ENCODE measurements at regions not wholly inside any gene's neighbourhood (a gene's known extent, or its start where the extent isn't known, plus 50 kb on each side); places are given as distances from the start of the nearest gene placed in this dataset.

DNA sequence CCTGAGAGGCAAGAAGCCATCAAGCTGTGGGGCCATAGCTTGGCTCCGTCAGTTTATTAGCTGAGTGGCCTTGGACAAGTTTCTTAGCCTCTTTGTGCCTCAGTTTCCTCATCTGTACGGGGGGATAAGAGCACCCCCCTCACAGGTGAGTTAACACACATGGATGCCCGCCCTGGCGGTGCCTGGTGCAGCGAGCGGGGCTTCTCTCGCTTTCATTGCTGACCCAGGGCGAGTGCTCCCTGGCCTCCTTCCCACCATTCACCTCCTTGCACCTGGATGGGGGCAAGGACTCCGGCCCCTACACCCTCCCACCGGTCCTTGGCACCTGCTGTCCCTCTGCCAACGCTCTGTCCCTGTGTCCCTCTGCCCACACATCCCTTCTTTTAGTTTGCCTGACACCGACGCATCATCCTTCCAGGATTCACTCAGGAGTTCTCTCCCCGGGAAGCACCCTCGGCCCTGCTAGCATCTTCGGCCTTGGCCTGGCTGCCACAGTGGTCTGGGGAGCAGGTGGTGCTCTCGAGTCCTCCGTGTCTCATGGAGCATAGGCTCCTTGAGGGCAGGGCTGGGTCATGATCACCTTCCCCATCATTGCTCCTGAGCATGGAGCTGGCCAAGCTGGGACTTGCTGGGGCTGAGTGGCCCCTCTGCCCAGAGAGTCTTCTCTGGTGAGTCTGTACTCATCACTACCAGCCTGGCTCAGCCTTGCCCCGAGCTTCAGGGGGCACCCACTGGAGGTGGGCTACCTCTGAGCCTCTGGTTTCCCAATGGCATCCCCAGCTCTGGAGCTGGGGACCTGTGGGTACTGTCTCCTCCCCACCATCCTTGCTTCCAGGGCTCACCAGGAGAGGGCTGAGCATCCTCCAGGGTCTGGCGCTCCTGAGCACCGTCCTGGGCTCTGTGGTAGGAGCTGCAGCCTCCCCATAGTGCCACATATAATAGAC is 53.8 kb upstream of the SORCS2 start:
- no peak for TF ChIP-seq POLR2A (IDR thresholded peaks at IDR 0.05)
- TF ChIP-seq, protein P1, sequence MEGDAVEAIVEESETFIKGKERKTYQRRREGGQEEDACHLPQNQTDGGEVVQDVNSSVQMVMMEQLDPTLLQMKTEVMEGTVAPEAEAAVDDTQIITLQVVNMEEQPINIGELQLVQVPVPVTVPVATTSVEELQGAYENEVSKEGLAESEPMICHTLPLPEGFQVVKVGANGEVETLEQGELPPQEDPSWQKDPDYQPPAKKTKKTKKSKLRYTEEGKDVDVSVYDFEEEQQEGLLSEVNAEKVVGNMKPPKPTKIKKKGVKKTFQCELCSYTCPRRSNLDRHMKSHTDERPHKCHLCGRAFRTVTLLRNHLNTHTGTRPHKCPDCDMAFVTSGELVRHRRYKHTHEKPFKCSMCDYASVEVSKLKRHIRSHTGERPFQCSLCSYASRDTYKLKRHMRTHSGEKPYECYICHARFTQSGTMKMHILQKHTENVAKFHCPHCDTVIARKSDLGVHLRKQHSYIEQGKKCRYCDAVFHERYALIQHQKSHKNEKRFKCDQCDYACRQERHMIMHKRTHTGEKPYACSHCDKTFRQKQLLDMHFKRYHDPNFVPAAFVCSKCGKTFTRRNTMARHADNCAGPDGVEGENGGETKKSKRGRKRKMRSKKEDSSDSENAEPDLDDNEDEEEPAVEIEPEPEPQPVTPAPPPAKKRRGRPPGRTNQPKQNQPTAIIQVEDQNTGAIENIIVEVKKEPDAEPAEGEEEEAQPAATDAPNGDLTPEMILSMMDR (IDR thresholded peaks at IDR 0.05): no peak

Data from adrenal gland (tissue), 5 donors.